Natural killer cell (primary cell): ENCODE measurements at regions not wholly inside any gene's neighbourhood (a gene's known extent, or its start where the extent isn't known, plus 50 kb on each side); places are given as distances from the start of the nearest gene placed in this dataset.

Experiments
- ATAC-seq, 3 donors: fragments of 150-1000 bp in 2 of 3; fragments of 200-7000 bp in 1 of 3; cut with Tn5 transposase; 1 replicate in 1 of 3; 2 replicates in 2 of 3; pipeline ENCODE4 v1.10.0; 2021; ENCODE audit warnings: mild to moderate bottlenecking in 2 of 3, moderate library complexity in 2 of 3
- DNase-seq, 2 donors: peaks; one replicate each; pipeline versions ENCODE4 v3.0.0 to v3.0.0-alpha.2; 2013 to 2021; ENCODE audit warnings: mixed read lengths in 1 of 2
- H3K27ac ChIP-seq: one replicate; pipeline ENCODE4 v1.5.1; 2013; ENCODE audit warnings: mild to moderate bottlenecking, low read length
- H3K27me3 ChIP-seq: one replicate; pipeline ENCODE4 v1.6.1; 2013; ENCODE audit warnings: low read length; ENCODE audit not compliant: control insufficient read depth, insufficient read depth
- H3K36me3 ChIP-seq: one replicate; pipeline ENCODE4 v1.6.1; 2013; ENCODE audit warnings: low read length; ENCODE audit not compliant: control insufficient read depth, insufficient read depth
- H3K4me1 ChIP-seq: one replicate; pipeline ENCODE4 v1.6.1; 2013; ENCODE audit warnings: low read length; ENCODE audit not compliant: control insufficient read depth, insufficient read depth
- H3K4me3 ChIP-seq: one replicate; pipeline ENCODE4 v1.5.1; 2013; ENCODE audit warnings: low read length
- H3K9me3 ChIP-seq: one replicate; pipeline ENCODE4 v1.6.1; 2013; ENCODE audit warnings: low read length; ENCODE audit not compliant: control insufficient read depth, insufficient read depth
- H3K27ac Mint-ChIP-seq, 2 donors: one replicate each; pipeline ENCODE4 v1.8.0; 2022; ENCODE audit warnings: mild to moderate bottlenecking in 2 of 2, mixed read lengths in 2 of 2, moderate library complexity in 1 of 2
- H3K27me3 Mint-ChIP-seq, 2 donors: one replicate each; pipeline ENCODE4 v1.8.0; 2022; ENCODE audit warnings: low read depth in 2 of 2, mixed read lengths in 2 of 2
- H3K36me3 Mint-ChIP-seq: one replicate; pipeline ENCODE4 v1.8.0; 2022; ENCODE audit warnings: mixed read lengths
- H3K4me1 Mint-ChIP-seq, 2 donors: one replicate each; pipeline ENCODE4 v1.8.0; 2022; ENCODE audit warnings: mixed read lengths in 2 of 2
- H3K4me3 Mint-ChIP-seq: one replicate; pipeline ENCODE4 v1.8.0; 2022; ENCODE audit warnings: mild to moderate bottlenecking, moderate library complexity, mixed read lengths
- H3K9me3 Mint-ChIP-seq, 2 donors: one replicate each; pipeline ENCODE4 v1.8.0; 2022; ENCODE audit warnings: mixed read lengths in 2 of 2
- WGBS: methylation state at CpG from one replicate; pipeline ENCODE4 v1.1.7; 2013; ENCODE audit warnings: missing lambda C conversion rate; ENCODE audit not compliant: insufficient coverage; 5-methylcytosine and 5-hydroxymethylcytosine counted together
- intact Hi-C: fragments of 100-400 bp; cut with micrococcal nuclease; formaldehyde crosslinking; loops from one replicate; pipeline ENCODE4 v1.14.2; 2022
- TF ChIP-seq, protein P1 (sequence below): fragments of 200-600 bp; IDR thresholded peaks from one replicate; pipeline ENCODE4 v1.8.0; 2022; ENCODE audit warnings: antibody characterized with exemption

DNA sequence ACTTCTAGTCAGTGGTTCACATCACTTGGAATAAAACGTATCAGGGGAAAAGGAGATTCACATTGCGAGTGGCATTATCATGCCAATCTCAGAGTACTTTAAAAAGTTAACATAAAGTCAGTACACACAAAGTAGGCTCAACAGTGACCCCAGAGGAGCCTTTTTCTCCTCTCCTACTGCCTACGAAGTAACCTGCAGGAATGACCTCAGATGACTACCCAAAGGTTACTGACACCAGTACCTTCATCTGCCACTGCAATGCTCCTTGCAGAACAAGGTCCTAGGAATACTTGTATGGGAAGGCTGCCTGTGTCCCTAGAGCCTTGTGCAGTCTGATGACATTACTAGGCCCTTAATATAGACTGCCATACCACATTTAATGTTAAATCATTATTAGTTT, 389.8 kb upstream of the LYPLAL1 start:
- Histone ChIP-seq H3K4me1 (no peaks in the 10 kb centered on the region), H3K27me3 (no peaks in the 10 kb centered on the region), H3K27ac (no peak overlapping the region), H3K4me3 (no peak overlapping the region), H3K9me3 (no peaks in the 10 kb centered on the region), H3K36me3 (no peaks in the 10 kb centered on the region)
- H3K4me3 Mint-ChIP-seq = no peak overlapping the region
- intact Hi-C loops = no loop called here
- TF ChIP-seq, protein P1, sequence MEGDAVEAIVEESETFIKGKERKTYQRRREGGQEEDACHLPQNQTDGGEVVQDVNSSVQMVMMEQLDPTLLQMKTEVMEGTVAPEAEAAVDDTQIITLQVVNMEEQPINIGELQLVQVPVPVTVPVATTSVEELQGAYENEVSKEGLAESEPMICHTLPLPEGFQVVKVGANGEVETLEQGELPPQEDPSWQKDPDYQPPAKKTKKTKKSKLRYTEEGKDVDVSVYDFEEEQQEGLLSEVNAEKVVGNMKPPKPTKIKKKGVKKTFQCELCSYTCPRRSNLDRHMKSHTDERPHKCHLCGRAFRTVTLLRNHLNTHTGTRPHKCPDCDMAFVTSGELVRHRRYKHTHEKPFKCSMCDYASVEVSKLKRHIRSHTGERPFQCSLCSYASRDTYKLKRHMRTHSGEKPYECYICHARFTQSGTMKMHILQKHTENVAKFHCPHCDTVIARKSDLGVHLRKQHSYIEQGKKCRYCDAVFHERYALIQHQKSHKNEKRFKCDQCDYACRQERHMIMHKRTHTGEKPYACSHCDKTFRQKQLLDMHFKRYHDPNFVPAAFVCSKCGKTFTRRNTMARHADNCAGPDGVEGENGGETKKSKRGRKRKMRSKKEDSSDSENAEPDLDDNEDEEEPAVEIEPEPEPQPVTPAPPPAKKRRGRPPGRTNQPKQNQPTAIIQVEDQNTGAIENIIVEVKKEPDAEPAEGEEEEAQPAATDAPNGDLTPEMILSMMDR = no peak
- H3K27ac Mint-ChIP-seq = no peak overlapping the region
- no peaks in the 10 kb centered on the region for H3K36me3 Mint-ChIP-seq
- H3K9me3 Mint-ChIP-seq = peaks cover 5 to 8% of the 10 kb centered on the region in 2 donors
- no peaks in the 10 kb centered on the region for H3K4me1 Mint-ChIP-seq
- 77% methylated on average over 3 of the region's 3 CpGs for WGBS
- H3K27me3 Mint-ChIP-seq = no peaks in the 10 kb centered on the region
- ATAC-seq (no peak), DNase-seq (no peak)

DNA sequence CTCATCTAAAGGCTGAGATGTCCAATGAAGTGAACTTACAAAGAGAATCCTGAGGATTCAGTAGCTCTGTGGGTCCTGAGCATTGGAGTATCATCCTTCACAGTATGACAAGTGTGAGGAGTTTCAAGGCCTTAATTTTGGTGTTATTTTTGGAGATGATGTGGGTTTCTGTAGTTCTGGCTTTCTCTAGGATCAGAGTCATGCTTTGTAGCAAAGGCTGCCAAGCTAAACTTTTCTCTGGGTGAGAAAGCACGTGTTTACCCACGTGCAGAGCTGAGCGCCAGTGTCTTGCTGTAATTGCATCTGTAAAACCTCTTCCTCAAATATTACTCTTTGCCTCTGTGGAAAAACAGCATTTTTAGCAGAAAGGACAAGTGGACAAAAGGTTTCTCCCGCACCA, 387.8 kb upstream of the LYPLAL1 start:
- Mint-ChIP-seq H3K36me3 (no peaks in the 10 kb centered on the region), H3K27ac (no peak overlapping the region), H3K4me3 (no peak overlapping the region), H3K27me3 (no peaks in the 10 kb centered on the region), H3K4me1 (no peaks in the 10 kb centered on the region), H3K9me3 (peaks cover 12 to 15% of the 10 kb centered on the region in 2 donors)
- no peaks in the 10 kb centered on the region for H3K36me3 ChIP-seq
- no peak overlapping the region for H3K4me3 ChIP-seq
- H3K4me1 ChIP-seq = no peaks in the 10 kb centered on the region
- intact Hi-C loops = no loop called here
- no peaks in the 10 kb centered on the region for H3K9me3 ChIP-seq
- DNase-seq (no peak), ATAC-seq (no peak)
- no peak overlapping the region for H3K27ac ChIP-seq
- TF ChIP-seq, protein P1 = no peak
- WGBS = 69% methylated on average over 4 of the region's 4 CpGs
- no peaks in the 10 kb centered on the region for H3K27me3 ChIP-seq

- Mint-ChIP-seq H3K9me3 (peaks cover 10 to 11% of the 10 kb centered on the region in 2 donors), H3K27me3 (no peaks in the 10 kb centered on the region), H3K4me1 (no peaks in the 10 kb centered on the region), H3K4me3 (no peak overlapping the region), H3K27ac (no peak overlapping the region), H3K36me3 (no peaks in the 10 kb centered on the region)
- 60% methylated on average over 6 of the region's 6 CpGs for WGBS
- no peak for DNase-seq
- Histone ChIP-seq H3K36me3 (no peaks in the 10 kb centered on the region), H3K27ac (no peak overlapping the region), H3K4me1 (no peaks in the 10 kb centered on the region), H3K9me3 (no peaks in the 10 kb centered on the region), H3K27me3 (no peaks in the 10 kb centered on the region), H3K4me3 (no peak overlapping the region)
- no peak for ATAC-seq
- TF ChIP-seq, protein P1 = no peak
- intact Hi-C loops = no loop called here
Observed at GRCh38 chr1:218787826-218788225, 385.9 kb upstream of the LYPLAL1 start.

DNA sequence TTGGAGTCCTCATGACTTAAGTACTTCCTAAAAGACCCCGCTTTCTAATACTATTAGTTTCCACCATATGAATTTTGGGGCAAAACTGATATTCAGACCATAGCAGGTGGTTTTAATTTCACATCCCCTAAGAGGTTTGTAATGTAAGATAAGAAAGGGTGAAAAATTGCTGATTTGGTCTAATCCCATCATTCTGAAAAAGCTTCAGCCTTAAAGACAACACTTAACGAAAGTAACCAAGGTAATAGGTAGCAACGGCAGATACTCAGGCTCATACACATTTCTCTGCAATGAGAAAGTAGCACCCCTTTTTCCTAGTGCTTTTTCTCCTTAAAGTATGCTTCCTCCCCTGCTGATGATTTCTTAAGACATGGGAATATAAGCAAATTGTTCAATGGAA, 376.9 kb upstream of the LYPLAL1 start:
- intact Hi-C loops = no loop called here
- Histone ChIP-seq H3K36me3 (no peaks in the 10 kb centered on the region), H3K4me3 (no peak overlapping the region), H3K27me3 (no peaks in the 10 kb centered on the region), H3K4me1 (no peaks in the 10 kb centered on the region), H3K9me3 (peaks cover 5% of the 10 kb centered on the region), H3K27ac (no peak overlapping the region)
- ATAC-seq (no peak), DNase-seq (no peak)
- Mint-ChIP-seq H3K9me3 (peaks cover 7 to 8% of the 10 kb centered on the region in 2 donors), H3K27ac (no peak overlapping the region), H3K36me3 (no peaks in the 10 kb centered on the region), H3K4me3 (no peak overlapping the region), H3K27me3 (no peaks in the 10 kb centered on the region), H3K4me1 (no peaks in the 10 kb centered on the region)
- WGBS = 64% methylated on average over 3 of the region's 3 CpGs
- TF ChIP-seq, protein P1 = no peak
